Prostate gland (tissue), 2 donors: ENCODE measurements at regions not wholly inside any gene's neighbourhood (a gene's known extent, or its start where the extent isn't known, plus 50 kb on each side); places are given as distances from the start of the nearest gene placed in this dataset.

Experiments
- POLR2A ChIP-seq: fragments of 450-650 bp; IDR thresholded peaks from one replicate; pipeline ENCODE4 v1.6.1; 2016; ENCODE audit warnings: antibody characterized with exemption, mild to moderate bottlenecking
- TF ChIP-seq, protein P1 (sequence below), 4 experiments: fragments of 200-600 bp in 2 of 4; fragments of 450-650 bp in 2 of 4; sonication (generic) in 2 of 4; IDR thresholded peaks; 1 replicate in 3 of 4; 2 replicates in 1 of 4; pipeline ENCODE4 v1.5.1; 2016 to 2019; ENCODE audit warnings: antibody characterized with exemption in 4 of 4, mild to moderate bottlenecking in 2 of 4, moderate library complexity in 2 of 4

DNA sequence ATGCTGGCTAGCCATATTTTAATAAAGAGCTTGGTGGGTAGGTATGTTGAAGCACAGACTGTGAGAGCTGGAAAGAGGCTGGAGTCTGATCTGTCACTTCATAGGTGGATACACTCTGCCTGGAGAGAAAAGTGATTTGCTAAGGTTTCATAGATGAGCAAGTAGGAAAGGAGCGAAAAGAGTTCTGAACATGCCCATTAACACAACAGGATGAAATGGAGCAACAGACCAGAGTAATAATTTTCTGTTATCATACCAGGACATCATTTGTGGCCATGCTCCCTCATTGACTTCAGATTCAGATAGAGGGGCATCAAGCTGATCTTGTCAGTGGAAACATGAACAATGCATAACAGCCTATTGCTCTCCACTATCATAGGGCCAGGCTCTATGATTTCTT is 452.9 kb downstream of the JRKL start:
- TF ChIP-seq, protein P1, sequence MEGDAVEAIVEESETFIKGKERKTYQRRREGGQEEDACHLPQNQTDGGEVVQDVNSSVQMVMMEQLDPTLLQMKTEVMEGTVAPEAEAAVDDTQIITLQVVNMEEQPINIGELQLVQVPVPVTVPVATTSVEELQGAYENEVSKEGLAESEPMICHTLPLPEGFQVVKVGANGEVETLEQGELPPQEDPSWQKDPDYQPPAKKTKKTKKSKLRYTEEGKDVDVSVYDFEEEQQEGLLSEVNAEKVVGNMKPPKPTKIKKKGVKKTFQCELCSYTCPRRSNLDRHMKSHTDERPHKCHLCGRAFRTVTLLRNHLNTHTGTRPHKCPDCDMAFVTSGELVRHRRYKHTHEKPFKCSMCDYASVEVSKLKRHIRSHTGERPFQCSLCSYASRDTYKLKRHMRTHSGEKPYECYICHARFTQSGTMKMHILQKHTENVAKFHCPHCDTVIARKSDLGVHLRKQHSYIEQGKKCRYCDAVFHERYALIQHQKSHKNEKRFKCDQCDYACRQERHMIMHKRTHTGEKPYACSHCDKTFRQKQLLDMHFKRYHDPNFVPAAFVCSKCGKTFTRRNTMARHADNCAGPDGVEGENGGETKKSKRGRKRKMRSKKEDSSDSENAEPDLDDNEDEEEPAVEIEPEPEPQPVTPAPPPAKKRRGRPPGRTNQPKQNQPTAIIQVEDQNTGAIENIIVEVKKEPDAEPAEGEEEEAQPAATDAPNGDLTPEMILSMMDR (IDR thresholded peaks at IDR 0.05) = no peak
- no peak for TF ChIP-seq POLR2A
